ENCODE measurements at regions not wholly inside any gene's neighbourhood (a gene's known extent, or its start where the extent isn't known, plus 50 kb on each side); places are given as distances from the start of the nearest gene placed in this dataset.
"Not testable (repeated sequence)": the region's sequence is repeated elsewhere in the genome, so short reads cannot be mapped to it uniquely, and the experiment has no call there.

DNA sequence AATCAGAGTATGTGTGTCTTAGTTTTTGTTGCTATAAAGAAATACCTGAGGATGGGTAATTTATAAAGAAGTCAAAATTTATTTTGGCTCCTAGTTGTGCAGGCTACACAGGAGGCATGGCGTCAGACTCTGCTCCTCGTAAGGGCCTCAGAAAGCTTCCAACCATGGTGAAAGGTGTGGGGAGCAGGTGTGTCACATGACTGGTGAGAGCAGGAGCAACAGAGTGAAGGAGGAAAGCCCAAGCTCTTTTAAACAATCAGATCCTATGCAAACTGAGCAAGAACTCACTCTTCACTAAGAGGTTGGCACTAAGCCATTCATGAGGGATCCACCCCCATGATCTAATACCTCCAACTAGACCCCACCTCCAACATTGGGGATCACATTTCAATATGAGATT, 1524.3 kb downstream of the HACE1 start:
- Histone ChIP-seq H3K27ac (ENCODE audit: low read depth, low read length) (no peak overlapping the region), H3K9me3 (ENCODE audit: control insufficient read depth, low read length) (no peaks in the 10 kb centered on the region), H3K4me3 (ENCODE audit: low read length) (no peak overlapping the region), H3K4me1 (ENCODE audit: control insufficient read depth, insufficient read depth, low read length) (no peaks in the 10 kb centered on the region), H3K36me3 (ENCODE audit: control insufficient read depth, insufficient read depth, low read length) (no peaks in the 10 kb centered on the region), H3K9ac (ENCODE audit: extremely low read depth, low read length, poor library complexity, severe bottlenecking) (no peak overlapping the region), H3K27me3 (ENCODE audit: control insufficient read depth, insufficient read depth, low read length, poor library complexity, severe bottlenecking) (no peaks in the 10 kb centered on the region)
- WGBS, 2 experiments (ENCODE audit: insufficient coverage in 1 of 2, insufficient read length in 1 of 2), result 83% methylated on average over 2 of the region's 2 CpGs; no CpG with 5 or more reads in 1 of the 2 experiments
- H3K4me3 Mint-ChIP-seq, result no peak overlapping the region
- no peaks in the 10 kb centered on the region for H3K9me3 Mint-ChIP-seq
- H3K4me1 Mint-ChIP-seq, result no peaks in the 10 kb centered on the region
- no peaks in the 10 kb centered on the region for H3K36me3 Mint-ChIP-seq (ENCODE audit: low read depth)
- no peak for DNase-seq
- TF ChIP-seq, protein P1, sequence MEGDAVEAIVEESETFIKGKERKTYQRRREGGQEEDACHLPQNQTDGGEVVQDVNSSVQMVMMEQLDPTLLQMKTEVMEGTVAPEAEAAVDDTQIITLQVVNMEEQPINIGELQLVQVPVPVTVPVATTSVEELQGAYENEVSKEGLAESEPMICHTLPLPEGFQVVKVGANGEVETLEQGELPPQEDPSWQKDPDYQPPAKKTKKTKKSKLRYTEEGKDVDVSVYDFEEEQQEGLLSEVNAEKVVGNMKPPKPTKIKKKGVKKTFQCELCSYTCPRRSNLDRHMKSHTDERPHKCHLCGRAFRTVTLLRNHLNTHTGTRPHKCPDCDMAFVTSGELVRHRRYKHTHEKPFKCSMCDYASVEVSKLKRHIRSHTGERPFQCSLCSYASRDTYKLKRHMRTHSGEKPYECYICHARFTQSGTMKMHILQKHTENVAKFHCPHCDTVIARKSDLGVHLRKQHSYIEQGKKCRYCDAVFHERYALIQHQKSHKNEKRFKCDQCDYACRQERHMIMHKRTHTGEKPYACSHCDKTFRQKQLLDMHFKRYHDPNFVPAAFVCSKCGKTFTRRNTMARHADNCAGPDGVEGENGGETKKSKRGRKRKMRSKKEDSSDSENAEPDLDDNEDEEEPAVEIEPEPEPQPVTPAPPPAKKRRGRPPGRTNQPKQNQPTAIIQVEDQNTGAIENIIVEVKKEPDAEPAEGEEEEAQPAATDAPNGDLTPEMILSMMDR (conservative IDR thresholded peaks at IDR 0.05), result no peak
- H3K27me3 Mint-ChIP-seq (ENCODE audit: insufficient read depth), result no peaks in the 10 kb centered on the region
- no peak overlapping the region for H3K27ac Mint-ChIP-seq

DNA sequence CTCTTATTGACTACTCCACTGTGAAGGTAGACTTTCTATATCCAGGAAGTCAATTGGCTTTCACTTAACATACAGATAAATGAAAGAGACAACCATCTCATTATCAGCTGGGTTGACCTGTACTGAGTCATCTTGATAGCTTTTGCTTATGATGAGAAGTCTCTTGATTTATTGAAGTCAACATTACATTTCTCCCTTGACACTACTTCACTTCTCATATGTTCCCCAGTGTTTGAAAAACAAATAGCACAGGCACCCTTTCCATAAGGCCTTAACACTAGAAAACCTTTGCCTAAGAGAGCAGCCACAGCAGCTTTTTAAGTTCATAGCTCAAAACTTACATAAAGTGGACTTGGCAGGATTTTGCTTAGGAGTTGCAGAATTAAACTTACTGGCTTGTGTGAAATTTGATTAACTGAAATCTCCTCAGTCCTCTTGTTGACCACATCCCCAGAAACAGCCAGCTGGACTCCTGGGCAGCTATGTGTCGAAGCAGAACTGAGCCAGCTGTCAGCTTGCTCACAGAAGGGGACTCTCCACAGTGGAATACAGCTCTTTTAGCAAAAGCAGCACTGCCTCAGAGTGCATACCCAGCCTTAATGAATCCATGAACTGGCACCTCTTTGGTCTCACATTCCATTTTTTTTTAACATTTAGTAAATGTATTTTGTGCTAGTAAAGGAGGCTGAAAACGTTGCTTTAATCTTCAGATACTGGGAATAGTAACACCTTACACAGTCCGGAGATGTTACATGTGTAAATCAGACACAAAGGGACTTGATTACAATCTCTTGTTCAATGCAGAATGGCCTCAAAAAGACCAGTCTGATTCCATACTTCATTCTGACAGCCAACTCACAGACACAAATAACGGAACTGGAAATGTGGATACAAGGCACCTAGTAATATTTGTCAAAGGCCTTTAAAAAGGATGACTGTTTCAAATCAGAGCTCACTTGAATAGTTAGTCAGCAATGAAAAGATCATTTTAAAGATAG, 1532.7 kb downstream of the HACE1 start:
- Mint-ChIP-seq H3K27me3 (ENCODE audit: insufficient read depth) (no peaks in the 10 kb centered on the region), H3K36me3 (ENCODE audit: low read depth) (no peaks in the 10 kb centered on the region), H3K27ac (no peak overlapping the region), H3K4me3 (no peak overlapping the region), H3K4me1 (no peaks in the 10 kb centered on the region), H3K9me3 (no peaks in the 10 kb centered on the region)
- TF ChIP-seq, protein P1 (conservative IDR thresholded peaks at IDR 0.05), result no peak
- 87 to 90% methylated on average over 3 to 4 of the region's 4 CpGs for WGBS, 2 experiments (ENCODE audit: insufficient coverage in 1 of 2, insufficient read length in 1 of 2)
- H3K27me3 ChIP-seq (ENCODE audit: control insufficient read depth, insufficient read depth, low read length, poor library complexity, severe bottlenecking), result no peaks in the 10 kb centered on the region
- H3K9ac ChIP-seq (ENCODE audit: extremely low read depth, low read length, poor library complexity, severe bottlenecking), result no peak overlapping the region
- H3K27ac ChIP-seq (ENCODE audit: low read depth, low read length), result peak overlapping the region; percentile 79
- no peaks in the 10 kb centered on the region for H3K9me3 ChIP-seq (ENCODE audit: control insufficient read depth, low read length)
- no peak overlapping the region for H3K4me3 ChIP-seq (ENCODE audit: low read length)
- no peaks in the 10 kb centered on the region for H3K4me1 ChIP-seq (ENCODE audit: control insufficient read depth, insufficient read depth, low read length)
- H3K36me3 ChIP-seq (ENCODE audit: control insufficient read depth, insufficient read depth, low read length), result no peaks in the 10 kb centered on the region
- DNase-seq, result no peak

DNA sequence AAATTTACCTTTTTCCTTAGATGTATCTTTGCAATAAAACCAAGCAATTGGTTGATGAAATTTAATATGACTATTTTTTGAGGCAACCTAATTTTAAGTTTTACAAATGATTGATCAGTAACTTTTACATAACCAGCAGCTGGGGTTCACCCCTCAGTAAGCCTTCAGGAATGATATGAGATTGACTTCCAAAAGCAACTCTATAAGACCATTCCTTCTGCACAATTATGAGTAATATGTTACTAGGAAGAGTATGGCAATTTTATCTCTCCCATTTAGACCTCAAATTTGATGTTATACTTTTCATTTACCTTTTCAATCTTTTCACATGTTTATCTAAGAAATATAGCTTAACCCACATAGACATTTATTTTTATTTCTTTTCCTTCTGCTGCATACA, 1546.3 kb downstream of the HACE1 start:
- Mint-ChIP-seq H3K27me3 (ENCODE audit: insufficient read depth) (peaks cover 2% of the 10 kb centered on the region), H3K36me3 (ENCODE audit: low read depth) (no peaks in the 10 kb centered on the region), H3K4me1 (no peaks in the 10 kb centered on the region), H3K9me3 (peaks cover 20% of the 10 kb centered on the region), H3K27ac (no peak overlapping the region), H3K4me3 (no peak overlapping the region)
- Histone ChIP-seq H3K27me3 (ENCODE audit: control insufficient read depth, insufficient read depth, low read length, poor library complexity, severe bottlenecking) (no peaks in the 10 kb centered on the region), H3K36me3 (ENCODE audit: control insufficient read depth, insufficient read depth, low read length) (no peaks in the 10 kb centered on the region), H3K9me3 (ENCODE audit: control insufficient read depth, low read length) (peaks cover 10% of the 10 kb centered on the region), H3K4me1 (ENCODE audit: control insufficient read depth, insufficient read depth, low read length) (no peaks in the 10 kb centered on the region), H3K9ac (ENCODE audit: extremely low read depth, low read length, poor library complexity, severe bottlenecking) (no peak overlapping the region), H3K27ac (ENCODE audit: low read depth, low read length) (no peak overlapping the region), H3K4me3 (ENCODE audit: low read length) (no peak overlapping the region)
- TF ChIP-seq, protein P1 (conservative IDR thresholded peaks at IDR 0.05), result no peak
- DNase-seq, result no peak

DNA sequence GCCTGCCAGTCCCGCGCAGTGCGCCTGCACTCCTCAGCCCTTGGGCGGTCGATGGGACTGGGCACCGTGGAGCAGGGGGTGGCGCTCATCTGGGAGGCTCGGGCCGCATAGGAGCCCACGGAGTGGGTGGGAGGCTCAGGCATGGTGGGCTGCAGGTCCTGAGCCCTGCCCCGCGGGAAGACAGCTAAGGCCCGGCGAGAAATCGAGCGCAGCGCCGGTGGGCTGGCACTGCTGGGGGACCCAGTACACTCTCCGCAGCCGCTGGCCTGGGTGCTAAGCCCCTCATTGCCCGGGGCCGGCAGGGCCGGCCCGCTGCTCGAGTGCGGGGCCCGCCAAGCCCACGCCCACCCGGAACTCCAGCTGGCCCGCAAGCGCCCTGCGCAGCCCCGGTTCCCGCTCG, 1565.3 kb downstream of the HACE1 start:
- H3K4me1 ChIP-seq (ENCODE audit: control insufficient read depth, insufficient read depth, low read length); H3K9ac ChIP-seq (ENCODE audit: extremely low read depth, low read length, poor library complexity, severe bottlenecking); H3K9me3 ChIP-seq (ENCODE audit: control insufficient read depth, low read length); H3K4me3 Mint-ChIP-seq; H3K27me3 ChIP-seq (ENCODE audit: control insufficient read depth, insufficient read depth, low read length, poor library complexity, severe bottlenecking); H3K36me3 Mint-ChIP-seq (ENCODE audit: low read depth); H3K27me3 Mint-ChIP-seq (ENCODE audit: insufficient read depth); H3K4me3 ChIP-seq (ENCODE audit: low read length); DNase-seq; H3K27ac Mint-ChIP-seq; H3K4me1 Mint-ChIP-seq; H3K27ac ChIP-seq (ENCODE audit: low read depth, low read length); H3K36me3 ChIP-seq (ENCODE audit: control insufficient read depth, insufficient read depth, low read length); H3K9me3 Mint-ChIP-seq: not testable (repeated sequence)
- WGBS, 2 experiments (ENCODE audit: insufficient coverage in 1 of 2, insufficient read length in 1 of 2), result 91% methylated on average over 31 of the region's 35 CpGs; no CpG with 5 or more reads in 1 of the 2 experiments
